Liver (tissue), 7 donors: ENCODE measurements at regions not wholly inside any gene's neighbourhood (a gene's known extent, or its start where the extent isn't known, plus 50 kb on each side); places are given as distances from the start of the nearest gene placed in this dataset.
"Not testable (repeated sequence)": the region's sequence is repeated elsewhere in the genome, so short reads cannot be mapped to it uniquely, and the experiment has no call there.

ENCODE experiments used
- DNase-seq: peaks from one replicate; pipeline ENCODE4 v3.0.0-alpha.2; 2017; ENCODE audit warnings: low spot score
- H3K27ac ChIP-seq, 2 donors: one replicate each; pipeline ENCODE4 v1.7.0; 2013; ENCODE audit warnings: inconsistent platforms in 2 of 2, low read length in 2 of 2, control low read depth in 1 of 2, low read depth in 1 of 2, mild to moderate bottlenecking in 1 of 2
- H3K27me3 ChIP-seq, 4 donors: one replicate each; pipeline versions ENCODE4 v1.6.1 to v1.7.0; 2013; ENCODE audit warnings: low read length in 3 of 4, inconsistent platforms in 1 of 4, mild to moderate bottlenecking in 1 of 4, moderate library complexity in 1 of 4; ENCODE audit not compliant: control insufficient read depth in 4 of 4, insufficient read depth in 4 of 4
- H3K36me3 ChIP-seq, 4 donors: one replicate each; pipeline versions ENCODE4 v1.6.1 to v1.7.0; 2013; ENCODE audit warnings: low read length in 3 of 4, mild to moderate bottlenecking in 3 of 4, low read depth in 1 of 4, moderate library complexity in 1 of 4; ENCODE audit not compliant: control insufficient read depth in 4 of 4, insufficient read depth in 3 of 4
- H3K4me1 ChIP-seq, 4 donors: one replicate each; pipeline versions ENCODE4 v1.6.1 to v1.7.0; 2013; ENCODE audit warnings: low read length in 3 of 4, mild to moderate bottlenecking in 3 of 4, moderate library complexity in 1 of 4; ENCODE audit not compliant: control insufficient read depth in 4 of 4, insufficient read depth in 4 of 4
- H3K4me3 ChIP-seq, 3 donors: one replicate each; pipeline versions ENCODE4 v1.6.1 to v1.7.0; 2013; ENCODE audit warnings: low read length in 3 of 3, control low read depth in 1 of 3, low read depth in 1 of 3, mild to moderate bottlenecking in 1 of 3
- H3K9ac ChIP-seq, 2 donors: one replicate each; pipeline ENCODE4 v1.7.0; 2013; ENCODE audit warnings: low read length in 2 of 2, mild to moderate bottlenecking in 2 of 2, moderate library complexity in 2 of 2, control low read depth in 1 of 2, low read depth in 1 of 2
- H3K9me3 ChIP-seq, 4 donors: one replicate each; pipeline versions ENCODE4 v1.6.1 to v1.7.0; 2013; ENCODE audit warnings: low read length in 3 of 4; ENCODE audit not compliant: control insufficient read depth in 4 of 4
- EGR1 ChIP-seq, 2 donors: IDR thresholded peaks; 2 replicates each; pipeline ENCODE4 v1.6.1; 2016 to 2018; ENCODE audit warnings: antibody characterized with exemption in 2 of 2, low read depth in 2 of 2
- FOXA1 ChIP-seq: IDR thresholded peaks from 2 replicates; pipeline ENCODE4 v1.6.1; 2016; ENCODE audit warnings: antibody characterized with exemption
- GABPA ChIP-seq, 2 donors: IDR thresholded peaks in 1 of 2; conservative IDR thresholded peaks in 1 of 2; 2 replicates each; pipeline ENCODE4 v1.6.1; 2016; ENCODE audit warnings: antibody characterized with exemption in 2 of 2, mild to moderate bottlenecking in 1 of 2, moderate library complexity in 1 of 2
- HNF4A ChIP-seq, 2 donors: conservative IDR thresholded peaks; 2 replicates each; pipeline ENCODE4 v1.6.1; 2016; ENCODE audit warnings: antibody characterized with exemption in 2 of 2, mild to moderate bottlenecking in 2 of 2
- HNF4G ChIP-seq: IDR thresholded peaks from 2 replicates; pipeline ENCODE4 v1.6.1; 2016; ENCODE audit warnings: antibody characterized with exemption
- NR2F2 ChIP-seq: IDR thresholded peaks from 2 replicates; pipeline ENCODE4 v1.6.1; 2016; ENCODE audit warnings: antibody characterized with exemption
- RXRA ChIP-seq, 2 donors: IDR thresholded peaks; 2 replicates each; pipeline ENCODE4 v1.6.1; 2017 to 2018; ENCODE audit warnings: antibody characterized with exemption in 2 of 2, mild to moderate bottlenecking in 1 of 2
- SP1 ChIP-seq: IDR thresholded peaks from 2 replicates; pipeline ENCODE4 v1.6.1; 2018; ENCODE audit warnings: antibody characterized with exemption, mild to moderate bottlenecking
- TAF1 ChIP-seq: conservative IDR thresholded peaks from 2 replicates; pipeline ENCODE4 v1.6.1; 2016; ENCODE audit warnings: antibody characterized with exemption, mild to moderate bottlenecking
- WGBS: extraction: QIAGEN DNeasy Blood & Tissue Kit; methylation state at CpG from one replicate; pipeline ENCODE4 v1.1.7; 2013; 5-methylcytosine and 5-hydroxymethylcytosine counted together
- TF ChIP-seq, protein P1 (sequence below): IDR thresholded peaks from 2 replicates; pipeline ENCODE4 v1.6.1; 2016; ENCODE audit warnings: antibody characterized with exemption
- TF ChIP-seq, protein P2 (sequence below): IDR thresholded peaks from 2 replicates; pipeline ENCODE4 v1.6.1; 2016; ENCODE audit warnings: antibody characterized with exemption
- TF ChIP-seq, protein P3 (sequence below): IDR thresholded peaks from 2 replicates; pipeline ENCODE4 v1.6.1; 2016; ENCODE audit warnings: antibody characterized with exemption
- donor health status: healthy.
- donor health status: healthy.
- donor health status: healthy.
- donor health status: healthy.

DNA sequence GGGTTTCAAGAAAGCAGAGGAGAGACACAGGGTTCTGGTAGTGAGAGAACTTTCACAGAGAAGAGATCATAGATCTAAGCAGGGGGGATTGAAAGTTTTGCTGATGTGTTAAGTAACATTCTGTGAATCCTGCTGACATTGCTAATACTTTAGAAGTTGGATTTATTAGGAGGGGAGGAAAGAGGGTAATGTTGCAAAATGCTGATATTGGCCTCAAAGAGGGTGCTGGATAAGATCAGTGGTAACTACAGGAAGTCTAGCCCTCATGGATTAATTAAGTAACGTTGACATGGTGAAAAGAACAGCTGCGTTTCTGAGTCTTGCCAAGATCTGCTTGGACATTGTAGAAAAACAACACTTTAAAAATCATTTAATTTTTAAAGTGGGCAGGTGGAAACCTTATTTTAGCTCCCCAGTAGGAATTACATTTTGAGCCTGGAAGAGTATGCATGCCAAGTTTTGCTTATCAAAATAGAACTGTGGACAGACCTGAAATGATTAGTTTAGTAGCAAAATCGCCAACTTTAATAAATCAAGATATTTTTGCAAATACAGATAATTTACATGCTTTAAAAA, 606.0 kb upstream of the HTR1E start:
- no peak overlapping the region for H3K4me3 ChIP-seq
- H3K36me3 ChIP-seq = no peaks in the 10 kb centered on the region
- TF ChIP-seq, protein P1, sequence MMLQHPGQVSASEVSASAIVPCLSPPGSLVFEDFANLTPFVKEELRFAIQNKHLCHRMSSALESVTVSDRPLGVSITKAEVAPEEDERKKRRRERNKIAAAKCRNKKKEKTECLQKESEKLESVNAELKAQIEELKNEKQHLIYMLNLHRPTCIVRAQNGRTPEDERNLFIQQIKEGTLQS = no peak
- no peak for TF ChIP-seq RXRA (IDR thresholded peaks at IDR 0.05)
- H3K4me1 ChIP-seq = no peaks in the 10 kb centered on the region
- WGBS = 39% methylated on average over 3 of the region's 3 CpGs
- DNase-seq = no peak
- H3K27me3 ChIP-seq = no peaks in the 10 kb centered on the region
- H3K9me3 ChIP-seq = no peaks in the 10 kb centered on the region
- H3K27ac ChIP-seq = no peak overlapping the region
- H3K9ac ChIP-seq = no peak overlapping the region

DNA sequence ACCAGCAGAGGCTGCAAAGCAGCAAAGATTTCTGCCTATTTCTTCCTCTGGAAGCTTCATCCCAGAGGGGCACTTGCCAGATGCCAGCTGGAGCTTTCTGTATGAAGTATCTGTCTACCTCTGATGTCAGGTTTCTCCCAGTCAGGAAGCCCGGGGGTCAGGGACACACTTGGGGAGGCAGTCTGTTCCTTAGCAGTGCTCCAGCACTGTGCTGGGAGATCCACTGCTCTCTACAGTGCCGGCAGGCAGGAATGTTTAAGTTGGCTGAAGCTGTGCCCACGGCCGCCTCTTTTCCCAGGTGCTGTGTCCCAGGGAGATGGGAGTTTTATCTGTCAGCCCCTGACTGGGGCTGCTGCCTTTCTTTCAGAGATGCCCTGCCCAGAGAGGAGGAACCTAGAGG, 631.1 kb upstream of the HTR1E start:
- H3K9ac ChIP-seq = no peak overlapping the region
- H3K4me1 ChIP-seq = no peaks in the 10 kb centered on the region
- no peaks in the 10 kb centered on the region for H3K9me3 ChIP-seq
- H3K27ac ChIP-seq = no peak overlapping the region
- no peaks in the 10 kb centered on the region for H3K27me3 ChIP-seq
- 60% methylated on average over 4 of the region's 4 CpGs for WGBS
- no peak overlapping the region for H3K4me3 ChIP-seq
- H3K36me3 ChIP-seq = no peaks in the 10 kb centered on the region
- no peak for DNase-seq
- no peak for TF ChIP-seq GABPA (IDR thresholded peaks at IDR 0.05 in 1 of 2, conservative IDR thresholded peaks at IDR 0.05 in 1 of 2)
- TF ChIP-seq FOXA1 = no peak
- no peak for TF ChIP-seq SP1
- TF ChIP-seq, protein P2, sequence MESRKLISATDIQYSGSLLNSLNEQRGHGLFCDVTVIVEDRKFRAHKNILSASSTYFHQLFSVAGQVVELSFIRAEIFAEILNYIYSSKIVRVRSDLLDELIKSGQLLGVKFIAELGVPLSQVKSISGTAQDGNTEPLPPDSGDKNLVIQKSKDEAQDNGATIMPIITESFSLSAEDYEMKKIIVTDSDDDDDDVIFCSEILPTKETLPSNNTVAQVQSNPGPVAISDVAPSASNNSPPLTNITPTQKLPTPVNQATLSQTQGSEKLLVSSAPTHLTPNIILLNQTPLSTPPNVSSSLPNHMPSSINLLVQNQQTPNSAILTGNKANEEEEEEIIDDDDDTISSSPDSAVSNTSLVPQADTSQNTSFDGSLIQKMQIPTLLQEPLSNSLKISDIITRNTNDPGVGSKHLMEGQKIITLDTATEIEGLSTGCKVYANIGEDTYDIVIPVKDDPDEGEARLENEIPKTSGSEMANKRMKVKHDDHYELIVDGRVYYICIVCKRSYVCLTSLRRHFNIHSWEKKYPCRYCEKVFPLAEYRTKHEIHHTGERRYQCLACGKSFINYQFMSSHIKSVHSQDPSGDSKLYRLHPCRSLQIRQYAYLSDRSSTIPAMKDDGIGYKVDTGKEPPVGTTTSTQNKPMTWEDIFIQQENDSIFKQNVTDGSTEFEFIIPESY = no peak
- TF ChIP-seq, protein P3, sequence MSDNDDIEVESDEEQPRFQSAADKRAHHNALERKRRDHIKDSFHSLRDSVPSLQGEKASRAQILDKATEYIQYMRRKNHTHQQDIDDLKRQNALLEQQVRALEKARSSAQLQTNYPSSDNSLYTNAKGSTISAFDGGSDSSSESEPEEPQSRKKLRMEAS = no peak
- TF ChIP-seq RXRA (IDR thresholded peaks at IDR 0.05) = no peak
- no peak for TF ChIP-seq NR2F2

DNA sequence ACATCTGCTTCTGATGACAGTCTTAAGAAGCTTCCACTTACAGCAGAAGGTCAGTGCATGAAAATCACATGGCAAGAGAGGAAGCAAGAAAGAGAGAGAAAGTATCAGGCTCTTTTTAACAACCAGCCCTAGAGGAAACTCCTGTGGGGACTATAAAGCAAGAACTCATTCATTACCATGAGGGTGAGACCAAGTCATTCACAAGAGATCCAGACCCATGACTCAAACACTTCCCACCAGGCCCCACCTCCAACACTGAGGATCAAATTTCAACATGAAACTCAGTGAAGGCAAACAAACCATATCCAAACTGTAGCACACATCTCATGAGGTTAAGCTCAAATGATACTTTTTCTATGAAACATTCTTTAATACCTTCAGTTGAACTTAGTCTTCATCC, 643.2 kb upstream of the SYNCRIP start:
- Histone ChIP-seq H3K27me3 (no peaks in the 10 kb centered on the region), H3K9me3 (peaks cover 0 to 4% (median 0%) of the 10 kb centered on the region in 4 donors), H3K27ac (no peak overlapping the region), H3K4me1 (no peaks in the 10 kb centered on the region), H3K36me3 (no peaks in the 10 kb centered on the region), H3K4me3 (no peak overlapping the region), H3K9ac (no peak overlapping the region)
- no peak for DNase-seq
- TF ChIP-seq GABPA (IDR thresholded peaks at IDR 0.05 in 1 of 2, conservative IDR thresholded peaks at IDR 0.05 in 1 of 2) = no peak
- TF ChIP-seq NR2F2 = no peak
- TF ChIP-seq HNF4A (conservative IDR thresholded peaks at IDR 0.05) = no peak
- no peak for TF ChIP-seq EGR1 (IDR thresholded peaks at IDR 0.05; ENCODE audit: low read depth in 2 of 2)
- TF ChIP-seq HNF4G = no peak
- no peak for TF ChIP-seq TAF1
- no peak for TF ChIP-seq FOXA1

DNA sequence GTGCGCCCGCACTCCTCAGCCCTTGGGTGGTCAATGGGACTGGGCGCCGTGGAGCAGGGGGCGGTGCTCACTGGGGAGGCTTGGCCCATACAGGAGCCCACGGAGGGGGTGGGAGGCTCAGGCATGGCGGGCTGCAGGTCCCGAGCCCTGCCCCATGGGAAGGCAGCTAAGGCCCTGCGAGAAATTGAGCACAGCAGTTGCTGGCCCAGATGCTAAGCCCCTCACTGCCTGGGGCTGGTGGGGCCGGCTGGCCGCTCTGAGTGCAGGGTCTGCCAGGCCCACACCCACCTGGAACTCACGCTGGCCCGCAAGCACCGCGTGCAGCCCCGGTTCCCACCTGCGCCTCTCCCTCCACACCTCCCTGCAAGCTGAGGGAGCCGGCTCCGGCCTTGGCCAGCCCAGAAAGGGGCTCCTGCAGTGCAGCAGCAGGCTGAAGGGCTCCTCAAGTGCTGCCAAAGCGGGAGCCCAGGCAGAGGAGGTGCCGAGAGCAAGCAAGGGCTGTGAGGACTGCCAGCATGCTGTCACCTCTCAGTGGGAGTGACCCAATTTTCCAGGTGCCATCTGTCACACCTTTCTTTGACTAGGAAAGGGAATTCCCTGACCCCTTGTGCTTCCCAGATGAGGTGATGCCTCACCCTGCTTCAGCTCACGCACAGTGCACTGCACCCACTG, 642.3 kb upstream of the SYNCRIP start:
- not testable (repeated sequence) for H3K9me3 ChIP-seq, H3K4me1 ChIP-seq, H3K27me3 ChIP-seq, DNase-seq, H3K4me3 ChIP-seq, H3K9ac ChIP-seq, H3K27ac ChIP-seq, H3K36me3 ChIP-seq
- WGBS = 93% methylated on average over 22 of the region's 22 CpGs

DNA sequence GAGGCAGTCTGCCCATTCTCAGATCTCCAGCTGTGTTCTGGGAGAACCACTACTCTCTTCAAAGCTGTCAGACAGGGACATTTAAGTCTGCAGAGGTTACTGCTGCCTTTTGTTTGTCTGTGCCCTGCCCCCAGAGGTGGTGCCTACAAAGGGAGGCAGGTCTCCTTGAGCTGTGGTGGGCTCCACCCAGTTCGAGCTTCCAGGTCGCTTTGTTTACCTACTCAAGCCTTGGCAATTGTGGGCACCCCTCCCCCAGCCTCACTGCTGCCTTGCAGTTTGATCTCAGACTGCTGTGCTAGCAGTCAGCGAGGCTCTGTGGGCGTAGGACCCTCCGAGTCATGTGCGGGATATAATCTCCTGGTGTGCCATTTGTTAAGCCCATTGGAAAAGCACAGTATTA, 640.9 kb upstream of the SYNCRIP start:
- not testable (repeated sequence) for H3K27me3 ChIP-seq, DNase-seq, H3K36me3 ChIP-seq, H3K4me1 ChIP-seq, H3K27ac ChIP-seq, H3K9ac ChIP-seq, H3K9me3 ChIP-seq, H3K4me3 ChIP-seq
- WGBS = 78% methylated on average over 6 of the region's 6 CpGs
